Upper lobe of left lung (tissue), 6 donors: ENCODE measurements at regions not wholly inside any gene's neighbourhood (a gene's known extent, or its start where the extent isn't known, plus 50 kb on each side); places are given as distances from the start of the nearest gene placed in this dataset.
A peak's percentile ranks its signal among the peaks of the same experiment; 100 is the strongest.

Experiments
- ATAC-seq, 2 donors: fragments of 200-7000 bp; cut with Tn5 transposase; one replicate each; pipeline ENCODE4 v1.9.1; 2022; ENCODE audit warnings: mild to moderate bottlenecking in 2 of 2, moderate library complexity in 2 of 2; ENCODE audit not compliant: low FRiP score in 2 of 2
- DNase-seq, 2 donors: peaks; one replicate each; pipeline ENCODE4 v3.0.0-alpha.2; 2019 to 2020
- H3K27ac ChIP-seq, 4 donors: fragments of 200-600 bp; sonication (generic); one replicate each; pipeline ENCODE4 v1.5.1; 2016 to 2019
- H3K27me3 ChIP-seq, 4 donors: fragments of 200-600 bp; sonication (generic); one replicate each; pipeline ENCODE4 v1.5.1; 2017 to 2019
- H3K36me3 ChIP-seq, 4 donors: fragments of 200-600 bp; sonication (generic); one replicate each; pipeline ENCODE4 v1.5.1; 2016 to 2019
- H3K4me1 ChIP-seq, 4 donors: fragments of 200-600 bp; sonication (generic); one replicate each; pipeline ENCODE4 v1.5.1; 2018 to 2019
- H3K4me3 ChIP-seq, 4 donors: fragments of 200-600 bp; sonication (generic); one replicate each; pipeline ENCODE4 v1.5.1; 2017 to 2019; ENCODE audit warnings: mild to moderate bottlenecking in 2 of 4, moderate library complexity in 1 of 4
- H3K9me3 ChIP-seq, 4 donors: fragments of 200-600 bp; sonication (generic); one replicate each; pipeline ENCODE4 v1.5.1; 2018 to 2019
- EP300 ChIP-seq, 4 donors: sonication (generic); formaldehyde crosslinking; IDR thresholded peaks; one replicate each; pipeline ENCODE4 v1.5.1; 2017; ENCODE audit warnings: antibody characterized with exemption in 4 of 4, control low read depth in 2 of 4
- POLR2A ChIP-seq, 4 donors: fragments of 450-650 bp; IDR thresholded peaks; one replicate each; pipeline ENCODE4 v1.5.1; 2016 to 2017; ENCODE audit warnings: antibody characterized with exemption in 4 of 4, mild to moderate bottlenecking in 2 of 4
- POLR2AphosphoS5 ChIP-seq, 2 donors: sonication (generic); formaldehyde crosslinking; IDR thresholded peaks; one replicate each; pipeline ENCODE4 v1.5.1; 2017; ENCODE audit warnings: antibody characterized with exemption in 2 of 2
- WGBS, 2 donors: methylation state at CpG; one replicate each; pipeline ENCODE4 v1.1.5; 2017 to 2018; 5-methylcytosine and 5-hydroxymethylcytosine counted together
- TF ChIP-seq, protein P1 (sequence below), 6 experiments: fragments of 450-650 bp in 4 of 6; fragments of 200-600 bp in 2 of 6; sonication (generic) in 2 of 6; IDR thresholded peaks; one replicate each; pipeline ENCODE4 v1.5.1; 2016 to 2019; ENCODE audit warnings: antibody characterized with exemption in 6 of 6
- donor health status: DM: no; HTN: no; CAD: no; lungs with moderate emphysema.
- donor health status: DM: no; HTN: yes; CAD: no; lungs with severe emphysema.

DNA sequence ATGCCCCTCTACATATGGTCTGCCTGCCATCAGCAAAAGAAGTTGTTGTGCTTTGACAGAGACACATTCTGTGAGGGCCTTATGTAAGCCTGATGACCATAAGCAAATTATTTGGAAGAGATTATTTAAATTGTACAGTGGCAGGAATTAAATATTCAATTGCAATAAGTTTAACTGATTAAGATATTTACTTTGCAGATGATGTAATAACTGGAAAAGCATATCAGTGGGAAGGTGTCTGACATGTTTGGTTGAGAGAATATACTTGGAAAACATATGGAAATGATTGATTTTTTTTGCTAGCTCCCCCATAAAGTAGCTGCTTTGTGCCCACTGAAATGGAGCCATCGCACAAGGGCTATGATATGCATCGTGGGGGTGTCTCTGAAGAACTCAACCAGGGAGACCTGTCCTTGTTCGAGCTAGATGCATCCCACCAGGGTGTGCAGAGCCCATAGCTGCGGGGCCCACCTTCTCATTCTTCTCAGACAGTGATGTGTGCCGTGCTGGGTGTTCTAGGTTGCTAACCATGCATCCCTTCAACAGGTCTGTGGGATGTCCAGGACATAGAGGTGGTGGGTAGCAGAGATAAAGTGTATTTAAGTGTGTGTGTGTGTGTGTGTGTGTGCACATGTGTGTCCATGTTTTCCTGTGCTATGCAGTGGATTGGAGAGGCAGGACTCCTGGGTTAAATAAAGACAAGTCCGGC lies 90.4 kb upstream of the PARD3B start:
- Histone ChIP-seq H3K27ac (peak overlapping the region in 2 of 4 donors; percentile 41 to 80), H3K36me3 (no peaks in the 10 kb centered on the region), H3K9me3 (no peaks in the 10 kb centered on the region), H3K4me1 (peaks cover 10 to 27% (median 20%) of the 10 kb centered on the region in 4 donors), H3K4me3 (no peak overlapping the region), H3K27me3 (no peaks in the 10 kb centered on the region)
- ATAC-seq (no peak), DNase-seq (no peak)
- WGBS, 2 donors = 84 to 86% methylated on average over 6 of the region's 6 CpGs
- TF ChIP-seq, protein P1, sequence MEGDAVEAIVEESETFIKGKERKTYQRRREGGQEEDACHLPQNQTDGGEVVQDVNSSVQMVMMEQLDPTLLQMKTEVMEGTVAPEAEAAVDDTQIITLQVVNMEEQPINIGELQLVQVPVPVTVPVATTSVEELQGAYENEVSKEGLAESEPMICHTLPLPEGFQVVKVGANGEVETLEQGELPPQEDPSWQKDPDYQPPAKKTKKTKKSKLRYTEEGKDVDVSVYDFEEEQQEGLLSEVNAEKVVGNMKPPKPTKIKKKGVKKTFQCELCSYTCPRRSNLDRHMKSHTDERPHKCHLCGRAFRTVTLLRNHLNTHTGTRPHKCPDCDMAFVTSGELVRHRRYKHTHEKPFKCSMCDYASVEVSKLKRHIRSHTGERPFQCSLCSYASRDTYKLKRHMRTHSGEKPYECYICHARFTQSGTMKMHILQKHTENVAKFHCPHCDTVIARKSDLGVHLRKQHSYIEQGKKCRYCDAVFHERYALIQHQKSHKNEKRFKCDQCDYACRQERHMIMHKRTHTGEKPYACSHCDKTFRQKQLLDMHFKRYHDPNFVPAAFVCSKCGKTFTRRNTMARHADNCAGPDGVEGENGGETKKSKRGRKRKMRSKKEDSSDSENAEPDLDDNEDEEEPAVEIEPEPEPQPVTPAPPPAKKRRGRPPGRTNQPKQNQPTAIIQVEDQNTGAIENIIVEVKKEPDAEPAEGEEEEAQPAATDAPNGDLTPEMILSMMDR (IDR thresholded peaks at IDR 0.05) = no peak
- TF ChIP-seq POLR2A (IDR thresholded peaks at IDR 0.05) (no peak), POLR2AphosphoS5 (IDR thresholded peaks at IDR 0.05) (no peak), EP300 (IDR thresholded peaks at IDR 0.05) (no peak)

DNA sequence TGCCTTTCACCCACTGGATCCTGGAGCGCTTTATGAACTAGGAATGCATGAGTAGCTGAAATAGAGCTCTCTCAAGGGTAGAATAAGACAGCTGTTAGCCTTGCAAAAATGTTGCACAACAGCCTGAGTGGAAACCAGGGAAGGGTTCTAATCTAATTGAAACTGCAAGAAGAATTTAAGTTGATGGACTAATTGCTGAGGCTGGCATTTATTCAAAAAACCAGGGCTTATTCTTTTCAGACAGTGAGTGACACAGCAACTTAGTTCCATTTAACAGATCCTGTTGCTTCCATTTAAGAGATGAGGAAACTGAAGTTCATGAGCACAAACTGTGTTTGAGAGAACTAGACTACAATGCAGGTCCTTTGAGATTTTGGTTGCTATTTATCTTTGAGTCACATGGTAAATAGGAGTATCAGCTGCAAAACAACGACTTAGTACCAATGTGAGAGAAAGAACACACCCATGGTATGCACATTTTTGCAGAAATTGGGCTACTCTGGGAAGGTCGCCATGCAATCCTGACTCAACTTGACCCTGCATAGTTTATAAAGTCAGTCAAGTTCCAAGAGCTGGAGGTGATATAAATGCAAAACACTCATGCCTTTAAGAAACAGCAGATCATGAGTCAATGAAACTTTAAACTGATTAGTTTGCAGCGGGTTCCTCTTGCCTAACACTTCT lies 76.4 kb upstream of the PARD3B start:
- peak in 1 of 2 donors; percentile 7 for TF ChIP-seq POLR2AphosphoS5 (IDR thresholded peaks at IDR 0.05)
- TF ChIP-seq, protein P1 (IDR thresholded peaks at IDR 0.05) = no peak

DNA sequence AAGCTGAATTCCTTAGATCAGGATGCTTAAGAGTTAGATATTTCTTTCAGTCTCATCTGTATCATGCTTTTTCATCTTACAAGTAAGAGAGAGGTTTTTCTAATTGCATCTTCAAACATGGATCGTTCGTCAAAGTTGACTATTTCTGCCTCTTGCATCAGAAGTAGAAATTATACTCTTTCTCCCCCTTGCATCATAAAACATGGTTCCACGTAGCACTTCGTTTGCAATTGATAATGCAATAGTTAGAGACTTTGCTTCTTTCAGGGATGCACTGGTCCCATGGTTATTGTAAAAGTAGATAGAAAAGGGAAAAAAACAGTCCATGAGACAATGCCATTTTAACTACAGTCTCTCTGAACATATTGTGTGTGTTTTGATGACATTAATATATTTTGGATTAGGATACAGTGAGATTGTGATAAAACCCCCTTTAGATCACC lies 75.1 kb upstream of the PARD3B start:
- ATAC-seq (no peak), DNase-seq (no peak)
- Histone ChIP-seq H3K9me3 (no peaks in the 10 kb centered on the region), H3K4me3 (no peak overlapping the region), H3K4me1 (no peaks in the 10 kb centered on the region), H3K27me3 (no peaks in the 10 kb centered on the region), H3K36me3 (no peaks in the 10 kb centered on the region), H3K27ac (no peak overlapping the region)
- WGBS, 2 donors = 82 to 90% methylated on average over 4 of the region's 4 CpGs
- no peak for TF ChIP-seq POLR2AphosphoS5 (IDR thresholded peaks at IDR 0.05)

More for the DNA sequence above, 76.4 kb upstream of the PARD3B start:
- WGBS, 2 donors = 62% methylated on average over 4 of the region's 4 CpGs
- no peaks in the 10 kb centered on the region for H3K27me3 ChIP-seq
- no peak for DNase-seq
- H3K4me1 ChIP-seq = no peaks in the 10 kb centered on the region
- no peak overlapping the region for H3K27ac ChIP-seq
- H3K9me3 ChIP-seq = no peaks in the 10 kb centered on the region
- H3K36me3 ChIP-seq = no peaks in the 10 kb centered on the region
- H3K4me3 ChIP-seq = no peak overlapping the region
- peak; percentile 73 to 87 for ATAC-seq

DNA sequence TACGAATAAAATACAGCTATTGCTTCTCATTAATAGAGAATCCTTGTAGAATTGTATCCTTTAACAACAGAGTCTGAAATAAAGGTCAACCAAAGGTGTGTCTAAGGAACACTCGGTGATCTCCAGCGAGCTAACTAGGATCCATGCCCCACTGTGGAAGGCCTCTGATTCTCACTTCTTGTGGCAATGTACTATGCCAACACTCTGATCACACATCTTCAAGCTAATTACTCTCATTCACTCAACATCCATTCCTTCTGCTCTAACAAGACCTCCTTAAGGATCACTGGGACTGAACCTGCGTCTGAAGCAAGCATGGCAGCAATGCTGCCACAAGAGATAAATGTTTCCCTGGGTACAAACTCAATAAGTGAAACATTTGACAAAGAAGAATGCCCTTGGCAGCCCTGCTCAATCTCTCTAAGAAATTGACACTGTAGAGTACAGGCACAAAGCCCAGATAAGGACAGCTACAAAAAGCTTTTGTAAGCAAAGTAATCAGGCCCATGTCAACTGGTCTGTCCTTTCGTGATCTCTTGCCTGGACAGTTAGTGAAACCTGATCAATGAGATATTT lies 74.6 kb upstream of the PARD3B start:
- DNase-seq = no peak
- Histone ChIP-seq H3K27me3 (no peaks in the 10 kb centered on the region), H3K36me3 (no peaks in the 10 kb centered on the region), H3K4me3 (no peak overlapping the region), H3K4me1 (no peaks in the 10 kb centered on the region), H3K27ac (no peak overlapping the region), H3K9me3 (no peaks in the 10 kb centered on the region)
- no peak for TF ChIP-seq POLR2AphosphoS5 (IDR thresholded peaks at IDR 0.05)
- TF ChIP-seq, protein P1 (IDR thresholded peaks at IDR 0.05) = no peak
- TF ChIP-seq POLR2A (IDR thresholded peaks at IDR 0.05) = no peak
- TF ChIP-seq EP300 (IDR thresholded peaks at IDR 0.05) = no peak
- WGBS, 2 donors = 88% methylated on average over 5 of the region's 5 CpGs
- no peak for ATAC-seq

DNA sequence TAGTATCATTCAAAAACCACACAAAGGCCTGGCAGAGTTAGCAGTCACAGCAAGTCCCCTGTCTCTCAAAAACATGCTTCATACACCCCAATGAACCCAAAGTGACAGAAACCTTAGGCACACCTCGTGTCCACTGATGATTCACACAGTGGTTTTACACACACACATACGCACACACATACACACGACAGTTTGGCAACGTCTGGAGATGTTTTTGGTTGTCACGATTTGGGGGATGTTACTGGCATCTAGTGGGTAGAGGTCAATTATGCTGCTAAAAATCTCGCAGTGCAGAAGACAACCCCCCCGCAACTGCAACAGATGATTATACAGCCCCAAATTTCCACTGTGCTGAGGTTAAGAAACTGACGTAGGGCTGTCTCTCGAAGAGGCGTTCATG lies 72.9 kb upstream of the PARD3B start:
- Histone ChIP-seq H3K4me3 (no peak overlapping the region), H3K36me3 (no peaks in the 10 kb centered on the region), H3K4me1 (no peaks in the 10 kb centered on the region), H3K27ac (no peak overlapping the region), H3K9me3 (no peaks in the 10 kb centered on the region), H3K27me3 (no peaks in the 10 kb centered on the region)
- ATAC-seq = no peak
- 84 to 85% methylated on average over 10 of the region's 10 CpGs for WGBS, 2 donors
- DNase-seq = no peak
- TF ChIP-seq POLR2AphosphoS5 (IDR thresholded peaks at IDR 0.05) = no peak
- TF ChIP-seq POLR2A (IDR thresholded peaks at IDR 0.05) = no peak
- TF ChIP-seq EP300 (IDR thresholded peaks at IDR 0.05) = no peak
- TF ChIP-seq, protein P1 (IDR thresholded peaks at IDR 0.05) = no peak
